HG03045 (cell line): ENCODE measurements at regions not wholly inside any gene's neighbourhood (a gene's known extent, or its start where the extent isn't known, plus 50 kb on each side); places are given as distances from the start of the nearest gene placed in this dataset.
"Not testable (repeated sequence)": the region's sequence is repeated elsewhere in the genome, so short reads cannot be mapped to it uniquely, and the experiment has no call there.

Experiments
- ATAC-seq: cut with Tn5 transposase; IDR thresholded peaks from one replicate; pipeline ENCODE4 v1.9.1; 2021; ENCODE audit warnings: mild to moderate bottlenecking, moderate library complexity; ENCODE audit not compliant: unreplicated experiment

- ATAC-seq, result not testable (repeated sequence)
Observed at GRCh38 chr17:64800987-64801386, 118.3 kb downstream of the LRRC37A3 start.

DNA sequence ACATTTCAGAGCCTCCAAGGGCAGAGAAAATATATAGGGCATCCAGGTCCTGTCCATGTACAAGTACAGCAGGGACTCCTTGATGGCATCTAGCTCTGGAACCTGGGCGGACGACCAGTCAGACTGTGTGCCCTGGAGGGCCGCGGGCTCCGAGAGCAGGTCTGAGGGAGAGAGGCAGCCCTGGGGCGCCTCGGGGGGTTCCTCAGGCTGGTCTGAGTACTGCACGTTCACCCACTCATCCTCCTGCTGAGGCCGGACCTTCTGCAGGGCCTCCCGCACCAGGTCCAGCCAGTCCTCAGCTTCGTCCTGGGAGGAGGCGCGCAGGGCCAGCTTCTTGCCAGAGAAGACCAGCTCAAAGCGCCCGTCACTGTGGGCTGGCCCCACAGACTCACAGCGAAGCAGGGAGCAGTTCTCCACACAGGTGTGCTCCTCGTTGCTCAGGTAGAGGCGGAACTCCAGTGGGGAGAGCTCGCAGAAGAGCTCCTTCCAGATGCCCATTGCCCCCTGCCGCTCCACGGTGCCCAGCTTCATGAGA, 118.8 kb downstream of the LRRC37A3 start:
- ATAC-seq, result not testable (repeated sequence)

- ATAC-seq, result not testable (repeated sequence)
Observed at GRCh38 chr17:64799543-64800188, 119.6 kb downstream of the LRRC37A3 start.

- not testable (repeated sequence) for ATAC-seq
Observed at GRCh38 chr17:64798961-64799360, 120.3 kb downstream of the LRRC37A3 start.

GRCh38 chr17:64798489-64798790, 120.8 kb downstream of the LRRC37A3 start:
- ATAC-seq, result not testable (repeated sequence)

- not testable (repeated sequence) for ATAC-seq
Observed at GRCh38 chr17:64797746-64798488, 121.4 kb downstream of the LRRC37A3 start.

GRCh38 chr17:64795342-64795741, 123.9 kb downstream of the LRRC37A3 start:
- ATAC-seq, result not testable (repeated sequence)

DNA sequence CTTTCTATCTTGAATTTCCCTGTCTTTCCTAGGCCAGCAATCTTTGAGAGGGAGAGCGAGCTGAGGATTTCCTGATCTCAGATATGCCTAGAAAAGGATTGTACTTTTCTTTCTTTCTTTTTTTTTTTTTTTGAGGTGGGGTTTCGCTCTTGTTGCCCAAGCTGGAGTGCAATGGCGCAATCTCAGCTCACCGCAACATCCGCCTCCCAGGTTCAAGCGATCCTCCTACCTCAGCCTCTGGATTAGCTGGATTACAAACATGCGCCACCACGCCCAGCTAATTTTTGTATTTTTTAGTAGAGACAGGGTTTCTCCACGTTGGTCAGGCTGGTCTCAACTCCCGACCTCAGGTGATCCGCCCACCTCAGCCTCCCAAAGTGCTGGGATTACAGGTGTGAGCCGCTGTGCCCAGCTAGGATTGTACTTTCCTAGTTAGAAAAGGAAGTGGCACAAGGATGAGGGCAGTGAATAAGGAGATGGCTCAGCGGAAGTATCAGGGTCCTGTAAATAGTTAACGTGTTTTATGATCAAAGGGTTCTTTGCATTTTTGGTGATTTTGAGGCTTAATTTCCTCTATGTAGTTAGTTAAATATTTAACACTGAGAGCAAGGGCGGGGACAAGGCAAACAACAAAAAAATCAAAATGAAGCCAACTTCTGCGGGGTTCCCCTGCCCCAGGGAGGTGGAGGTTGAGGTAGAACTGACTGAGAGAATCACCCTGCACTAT, 124.6 kb downstream of the LRRC37A3 start:
- not testable (repeated sequence) for ATAC-seq

DNA sequence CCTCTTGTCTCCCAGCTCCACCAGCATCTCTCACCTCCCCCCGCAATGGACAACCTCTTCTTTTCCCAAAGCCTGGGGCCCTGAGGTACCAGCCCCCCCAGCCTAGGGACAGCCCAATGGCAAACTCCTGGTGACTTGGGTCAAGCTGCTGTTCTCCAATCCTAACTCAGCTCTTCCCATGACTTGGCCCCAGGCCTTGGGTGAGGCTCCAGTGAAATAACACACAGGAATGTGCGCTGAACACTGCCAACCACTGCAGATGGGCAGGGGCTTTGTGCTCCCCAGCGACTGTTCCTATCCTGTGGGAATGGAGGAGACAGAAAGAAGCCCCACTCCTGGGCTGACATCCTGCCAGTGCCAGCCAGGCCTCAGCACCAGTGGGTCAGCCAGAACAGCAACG, 125.2 kb downstream of the LRRC37A3 start:
- ATAC-seq, result not testable (repeated sequence)

DNA sequence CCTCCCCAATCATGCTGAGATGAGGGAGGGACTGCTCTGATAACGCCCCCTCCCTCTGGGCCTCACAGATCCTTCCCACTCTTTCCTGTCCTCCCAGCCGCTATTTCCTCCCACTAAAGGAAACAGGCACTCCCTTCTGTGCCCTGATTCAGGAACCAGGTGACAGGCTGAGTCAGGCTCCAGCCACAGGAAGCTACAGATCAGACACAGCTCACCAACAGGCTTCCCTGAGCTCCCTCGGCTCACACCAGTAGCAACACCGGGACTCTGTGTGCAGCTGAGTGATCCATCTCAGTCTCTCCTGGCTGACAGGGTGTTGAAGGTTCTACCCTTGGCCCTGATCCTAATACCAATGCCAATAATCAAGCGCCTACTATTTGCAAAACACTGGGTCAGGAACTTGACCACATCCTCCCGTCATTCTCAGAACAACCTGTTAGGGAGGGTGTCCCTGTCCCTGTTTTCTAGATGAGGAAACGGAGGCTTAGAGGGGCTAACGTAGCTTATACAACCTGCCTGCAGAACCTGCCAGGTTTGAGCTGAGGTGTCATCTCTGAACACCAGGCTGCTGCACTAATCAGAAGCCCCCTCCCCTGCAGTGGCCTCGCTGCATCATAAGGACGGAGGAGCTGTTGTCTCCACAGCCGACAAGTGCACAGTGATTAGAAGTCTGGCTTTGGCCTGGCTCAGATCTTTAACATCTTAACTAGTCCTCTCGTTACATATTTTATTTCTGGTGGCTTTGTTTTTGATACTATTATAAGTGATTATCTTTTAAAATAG, 126.3 kb downstream of the LRRC37A3 start:
- ATAC-seq, result not testable (repeated sequence)

DNA sequence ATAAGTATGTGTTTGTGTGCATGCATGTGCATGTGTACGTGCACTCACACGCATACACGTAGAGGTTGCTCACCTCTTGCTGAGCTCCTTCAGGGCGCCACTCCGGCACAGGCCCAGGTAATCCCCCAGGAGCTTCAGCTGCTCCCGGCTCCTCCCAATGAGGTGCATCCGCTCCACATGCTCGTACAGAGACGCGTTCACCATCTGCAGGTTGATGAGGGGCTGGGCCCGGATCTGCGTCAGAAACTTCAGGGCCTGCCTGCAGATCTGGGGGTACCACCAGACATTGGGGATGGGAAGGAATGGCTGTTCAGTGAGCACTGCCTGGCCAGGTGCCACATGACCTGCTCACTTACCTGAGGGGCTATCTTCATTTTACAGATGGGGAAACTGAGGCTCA, 127.0 kb downstream of the LRRC37A3 start:
- ATAC-seq, result not testable (repeated sequence)

- ATAC-seq, result not testable (repeated sequence)
Observed at GRCh38 chr17:64791691-64792090, 127.6 kb downstream of the LRRC37A3 start.

- not testable (repeated sequence) for ATAC-seq
Observed at GRCh38 chr17:64791226-64791625, 128.1 kb downstream of the LRRC37A3 start.

DNA sequence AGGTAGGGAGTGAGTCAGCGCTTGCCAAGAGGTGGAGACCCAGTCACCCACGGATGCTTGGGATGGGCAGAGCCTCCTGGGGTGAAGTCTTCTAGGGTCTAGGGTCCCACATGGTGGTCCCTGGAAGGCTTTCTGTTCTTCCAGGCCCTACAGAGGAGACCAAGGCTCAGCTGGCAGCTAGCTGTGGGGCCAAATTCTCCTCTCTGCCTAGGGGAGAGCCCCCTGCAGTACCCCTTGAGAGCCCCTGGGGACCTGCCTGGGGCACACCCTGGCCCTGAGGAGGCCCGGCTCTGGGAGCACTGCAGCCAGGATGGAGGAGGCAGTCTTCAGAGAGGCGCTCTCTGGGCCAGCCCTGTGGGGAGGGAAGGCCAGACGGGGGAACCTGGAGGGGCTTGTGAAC, 128.6 kb upstream of the SMURF2 start:
- ATAC-seq, result not testable (repeated sequence)

DNA sequence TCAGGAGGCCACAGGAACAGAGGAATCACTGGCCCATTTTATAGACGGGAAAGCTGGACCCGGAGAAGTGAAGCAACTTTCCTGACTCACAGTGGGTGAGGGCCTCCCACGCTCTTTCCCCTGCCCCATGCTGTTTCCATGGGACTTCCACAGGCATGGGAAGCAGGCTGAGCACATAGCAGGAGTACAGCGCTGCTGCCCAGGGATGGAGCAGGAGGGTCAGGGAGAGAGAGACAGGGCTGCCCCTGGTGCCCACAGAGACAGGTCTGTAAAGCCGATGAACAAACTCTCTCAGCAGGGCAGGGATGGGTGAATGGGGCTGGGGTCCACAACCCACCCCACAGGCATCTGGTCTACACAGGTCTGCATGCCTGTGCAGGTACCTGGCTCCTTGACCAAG, 128.1 kb upstream of the SMURF2 start:
- ATAC-seq, result not testable (repeated sequence)

DNA sequence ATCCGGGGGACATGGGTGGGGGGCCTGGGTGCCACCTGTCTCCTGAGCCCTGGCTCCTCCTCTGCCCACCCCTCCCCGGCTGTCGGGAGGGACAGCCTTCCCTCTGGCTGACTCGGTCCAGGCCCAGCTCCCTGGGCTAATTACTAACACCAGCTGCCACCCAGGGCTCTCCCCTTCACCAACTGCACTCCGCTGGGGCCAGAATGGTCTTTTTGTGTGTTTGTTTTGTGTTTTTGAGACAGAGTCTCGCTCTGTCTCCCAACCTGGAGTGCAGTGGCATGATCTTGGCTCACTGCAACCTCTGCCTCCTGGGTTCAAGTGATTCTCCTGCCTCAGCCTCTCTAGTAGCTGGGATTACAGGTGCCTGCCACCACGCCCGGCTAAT, 126.9 kb upstream of the SMURF2 start:
- not testable (repeated sequence) for ATAC-seq

GRCh38 chr17:64788286-64789060, 126.4 kb upstream of the SMURF2 start:
- no peak for ATAC-seq

DNA sequence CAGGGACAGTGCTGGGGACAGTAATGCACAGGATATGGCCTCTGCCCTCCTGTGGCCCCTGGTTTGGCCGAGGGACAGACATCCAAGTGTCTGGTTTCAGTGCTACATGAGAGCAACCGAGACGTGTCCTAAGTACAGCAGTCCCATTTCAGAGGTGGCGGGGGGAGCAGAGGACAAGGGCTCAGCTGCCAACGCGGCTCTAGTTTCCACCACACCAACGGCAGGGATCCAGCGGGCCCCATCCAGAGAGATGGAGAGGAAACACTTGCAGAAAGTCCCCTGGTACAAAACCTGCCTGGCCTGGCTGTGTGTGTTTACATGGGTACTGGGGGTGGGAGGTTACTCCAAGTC, 125.8 kb upstream of the SMURF2 start:
- ATAC-seq, result no peak

GRCh38 chr17:64787255-64787920, 125.3 kb upstream of the SMURF2 start:
- ATAC-seq, result no peak

- no peak for ATAC-seq
Observed at GRCh38 chr17:64786337-64786736, 124.2 kb upstream of the SMURF2 start.
